Kidney (tissue), 13 donors: ENCODE measurements at regions not wholly inside any gene's neighbourhood (a gene's known extent, or its start where the extent isn't known, plus 50 kb on each side); places are given as distances from the start of the nearest gene placed in this dataset.

Source experiments
- DNase-seq, 5 donors: peaks; one replicate each; pipeline ENCODE4 v3.0.0-alpha.2; 2013 to 2020
- FAIRE-seq: peaks from 2 replicates; lab custom pipeline; 2012; peaks lifted over from hg19 to GRCh38; lab: Jason Lieb, UNC
- H3K27ac ChIP-seq, 2 donors: one replicate each; pipeline ENCODE4 v1.7.0; 2013; ENCODE audit warnings: low read depth in 2 of 2, low read length in 2 of 2, inconsistent platforms in 1 of 2
- H3K27me3 ChIP-seq: one replicate; pipeline ENCODE4 v1.7.1; 2013; ENCODE audit warnings: low read length, inconsistent platforms; ENCODE audit not compliant: control insufficient read depth, insufficient read depth
- H3K36me3 ChIP-seq, 3 donors: one replicate each; pipeline versions ENCODE4 v1.7.0 to v1.7.1; 2013; ENCODE audit warnings: low read length in 3 of 3, control low read depth in 1 of 3, inconsistent platforms in 1 of 3; ENCODE audit not compliant: insufficient read depth in 3 of 3, control insufficient read depth in 2 of 3
- H3K4me1 ChIP-seq, 3 donors: one replicate each; pipeline versions ENCODE4 v1.7.0 to v1.7.1; 2013; ENCODE audit warnings: low read length in 3 of 3, inconsistent platforms in 1 of 3, low read depth in 1 of 3; ENCODE audit not compliant: control insufficient read depth in 2 of 3, insufficient read depth in 2 of 3
- H3K4me3 ChIP-seq, 3 donors: one replicate each; pipeline versions ENCODE4 v1.7.0 to v1.8.1; 2013; ENCODE audit warnings: low read length in 3 of 3, control low read depth in 1 of 3, inconsistent platforms in 1 of 3
- H3K9ac ChIP-seq, 3 donors: one replicate each; pipeline versions ENCODE4 v1.7.0 to v1.7.1; 2013; ENCODE audit warnings: low read length in 3 of 3, control low read depth in 1 of 3, inconsistent platforms in 1 of 3
- H3K9me3 ChIP-seq, 3 donors: one replicate each; pipeline versions ENCODE4 v1.7.0 to v1.7.1; 2013; ENCODE audit warnings: low read length in 3 of 3, control low read depth in 1 of 3, inconsistent platforms in 1 of 3; ENCODE audit not compliant: control insufficient read depth in 2 of 3, insufficient read depth in 1 of 3
- CTCF ChIP-seq: IDR thresholded peaks from 3 replicates; pipeline ENCODE4 v1.5.1; 2012; ENCODE audit warnings: mild to moderate bottlenecking, moderate library complexity, borderline replicate concordance; ENCODE audit not compliant: insufficient read depth; ENCODE audit errors: extremely low read depth
- intact Hi-C: fragments of 100-400 bp; cut with DNase I; formaldehyde crosslinking; loops from one replicate; pipeline ENCODE4 v1.11.1; 2022
- donor health status: control.
- donor health status: control.
- donor health status: control.
- donor health status: control.
- donor health status: control.
- donor health status: DM: yes; HTN: yes; CAD: no.
- donor health status: Normal renal cell carcinoma (clear cell type).

- Histone ChIP-seq H3K9me3 (no peaks in the 10 kb centered on the region), H3K4me3 (no peak overlapping the region), H3K4me1 (no peaks in the 10 kb centered on the region), H3K27ac (no peak overlapping the region), H3K9ac (no peak overlapping the region), H3K36me3 (no peaks in the 10 kb centered on the region), H3K27me3 (no peaks in the 10 kb centered on the region)
- no peak for TF ChIP-seq CTCF
- FAIRE-seq (no peak), DNase-seq (peak in 1 of 5 donors; percentile 10)
- intact Hi-C loops: no loop called here
These were observed 273.4 kb upstream of the MTNR1B start for GRCh38 chr11:92696076-92696475.

- Histone ChIP-seq H3K36me3 (no peaks in the 10 kb centered on the region), H3K4me1 (no peaks in the 10 kb centered on the region), H3K27me3 (no peaks in the 10 kb centered on the region), H3K4me3 (no peak overlapping the region), H3K9ac (no peak overlapping the region), H3K9me3 (no peaks in the 10 kb centered on the region), H3K27ac (no peak overlapping the region)
- intact Hi-C loops: no loop called here
- FAIRE-seq (no peak), DNase-seq (peak in 2 of 5 donors; percentile 21 to 67)
- TF ChIP-seq CTCF: no peak
These were observed 271.8 kb upstream of the MTNR1B start for GRCh38 chr11:92697461-92698312.

- DNase-seq (no peak), FAIRE-seq (no peak)
These were observed 270.7 kb upstream of the MTNR1B start for GRCh38 chr11:92698742-92699141.

More at GRCh38 chr11:92698742-92699141, 270.7 kb upstream of the MTNR1B start:
- H3K9me3 ChIP-seq: no peaks in the 10 kb centered on the region
- H3K9ac ChIP-seq: no peak overlapping the region
- no peaks in the 10 kb centered on the region for H3K4me1 ChIP-seq
- no peak for TF ChIP-seq CTCF
- no peak overlapping the region for H3K27ac ChIP-seq
- H3K4me3 ChIP-seq: no peak overlapping the region
- intact Hi-C loops: no loop called here
- H3K36me3 ChIP-seq: no peaks in the 10 kb centered on the region
- no peaks in the 10 kb centered on the region for H3K27me3 ChIP-seq
